AG04449 (cell line): ENCODE measurements at regions not wholly inside any gene's neighbourhood (a gene's known extent, or its start where the extent isn't known, plus 50 kb on each side); places are given as distances from the start of the nearest gene placed in this dataset.
"Not testable (repeated sequence)": the region's sequence is repeated elsewhere in the genome, so short reads cannot be mapped to it uniquely, and the experiment has no call there.

Experiments
- CTCF ChIA-PET: fragments of 350-600 bp; formaldehyde crosslinking; extraction: SDS; loops from one replicate; lab custom pipeline; 2021; ENCODE audit warnings: antibody characterized with exemption; lab: Yijun Ruan, JAX
- POLR2A ChIA-PET: fragments of 400-600, 350-600 bp; formaldehyde crosslinking; extraction: SDS; loops from one replicate; lab custom pipeline; 2020; ENCODE audit warnings: antibody characterized with exemption, inconsistent platforms; lab: Yijun Ruan, JAX
- DNase-seq: peaks from one replicate; pipeline ENCODE4 v3.0.0-alpha.2; 2010; ENCODE audit warnings: low read depth, low spot score
- H3K4me3 ChIP-seq: 2 replicates; pipeline ENCODE4 v1.5.1; 2011; ENCODE audit warnings: low read depth, mild to moderate bottlenecking, control low read depth, low read length
- CTCF ChIP-seq: IDR thresholded peaks from one replicate; pipeline ENCODE4 v1.5.1; 2011; ENCODE audit warnings: mild to moderate bottlenecking, moderate library complexity, low read length, control low read depth, inconsistent platforms; ENCODE audit not compliant: insufficient read depth; ENCODE audit errors: missing control alignments

GRCh38 chr7:109637428-109637990, 1067.8 kb downstream of the DNAJB9 start:
- CTCF ChIA-PET, result no interaction called here
- no peak for TF ChIP-seq CTCF
- DNase-seq, result no peak
- H3K4me3 ChIP-seq, result no peak overlapping the region
- POLR2A ChIA-PET, result no interaction called here

- DNase-seq, result no peak
- H3K4me3 ChIP-seq, result no peak overlapping the region
- no peak for TF ChIP-seq CTCF
- ChIA-PET POLR2A (no interaction called here), CTCF (no interaction called here)
Measured at GRCh38 chr7:109638321-109638720, 1068.6 kb downstream of the DNAJB9 start.

- TF ChIP-seq CTCF, result no peak
- ChIA-PET POLR2A (no interaction called here), CTCF (no interaction called here)
- DNase-seq, result no peak
- H3K4me3 ChIP-seq, result no peak overlapping the region
Measured at GRCh38 chr7:109639561-109639960, 1069.9 kb downstream of the DNAJB9 start.

DNA sequence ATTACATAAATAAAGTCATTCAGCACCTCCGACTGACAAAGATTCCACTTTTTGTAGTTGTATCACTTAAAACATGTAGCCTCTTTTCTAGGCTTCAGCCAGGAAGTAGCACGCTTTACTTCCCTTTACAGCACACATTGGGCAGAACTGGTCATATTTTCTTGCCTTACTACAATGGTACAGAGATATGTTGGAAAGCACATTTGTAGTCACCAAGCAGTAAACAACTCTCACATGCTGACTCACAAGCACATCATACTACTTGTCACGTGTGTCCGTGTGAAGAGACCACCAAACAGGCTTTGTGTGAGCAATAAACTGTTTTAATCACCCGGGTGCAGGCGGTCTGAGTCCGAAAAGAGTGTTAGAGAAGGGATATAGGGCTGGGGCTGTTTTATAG, 1071.8 kb downstream of the DNAJB9 start:
- TF ChIP-seq CTCF, result no peak
- ChIA-PET CTCF (no interaction called here), POLR2A (no interaction called here)

DNA sequence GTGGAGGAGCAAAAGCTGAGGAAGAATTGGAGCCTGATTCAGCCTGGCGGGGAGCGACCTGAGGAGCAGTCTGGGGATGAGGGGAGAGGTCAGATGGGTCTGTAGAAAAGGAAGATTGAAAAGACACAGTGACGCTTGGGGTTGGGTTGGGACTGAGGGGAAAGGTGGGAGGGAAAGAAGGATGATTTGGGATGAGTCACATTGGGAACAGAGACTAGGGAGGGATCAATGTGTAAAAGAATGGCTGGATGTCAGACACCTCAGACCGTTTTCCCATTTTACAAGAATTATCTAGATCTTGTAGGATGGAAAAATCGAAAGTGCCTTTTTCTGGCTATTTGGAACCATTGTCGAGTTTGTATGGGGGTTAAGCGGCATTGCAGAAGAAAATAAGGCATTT, 1076.5 kb downstream of the DNAJB9 start:
- TF ChIP-seq CTCF, result no peak
- CTCF ChIA-PET, result no interaction called here

More for the DNA sequence above, 1071.8 kb downstream of the DNAJB9 start:
- no peak overlapping the region for H3K4me3 ChIP-seq
- DNase-seq, result no peak

GRCh38 chr7:109646594-109646993, 1076.9 kb downstream of the DNAJB9 start:
- H3K4me3 ChIP-seq, CTCF ChIA-PET, POLR2A ChIA-PET, DNase-seq: not testable (repeated sequence)

More for the DNA sequence above, 1076.5 kb downstream of the DNAJB9 start:
- no peak overlapping the region for H3K4me3 ChIP-seq
- no peak for DNase-seq
- POLR2A ChIA-PET, result no interaction called here

DNA sequence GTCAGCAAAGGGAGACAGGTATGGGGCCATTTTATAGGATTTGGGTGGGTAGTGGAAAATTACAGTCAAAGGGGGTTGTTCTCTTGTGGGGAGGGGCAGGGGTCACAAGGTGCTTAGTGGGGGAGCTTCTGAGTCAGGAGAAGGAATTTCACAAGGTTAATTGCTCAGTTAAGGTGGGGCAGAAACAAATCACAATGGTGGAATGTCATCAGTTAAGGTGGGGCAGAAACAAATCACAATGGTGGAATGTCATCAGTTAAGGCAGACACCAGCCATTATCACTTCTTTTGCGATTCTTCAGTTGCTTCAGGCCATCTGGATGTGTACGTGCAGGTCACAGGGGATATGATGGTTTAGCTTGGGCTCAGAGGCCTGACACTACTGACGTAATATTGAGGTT, 1077.6 kb downstream of the DNAJB9 start:
- H3K4me3 ChIP-seq, POLR2A ChIA-PET, CTCF ChIA-PET, DNase-seq: not testable (repeated sequence)
